Stimulated activated CD8-positive, alpha-beta memory T cell treated with anti-CD3 and anti-CD28 coated beads, Interleukin-2, amount 100 ng/mL, for 1 hour (primary cell): ENCODE measurements at regions not wholly inside any gene's neighbourhood (a gene's known extent, or its start where the extent isn't known, plus 50 kb on each side); places are given as distances from the start of the nearest gene placed in this dataset.

Experiments
- DNase-seq, 2 donors: peaks; one replicate each; pipeline ENCODE4 v3.0.0-alpha.2; 2020; ENCODE audit warnings: low read depth in 2 of 2

- no peak for DNase-seq
Measured at GRCh38 chr10:4733150-4733842, 92.7 kb upstream of the AKR1E2 start.

- DNase-seq, result no peak
Measured at GRCh38 chr10:4730998-4731397, 95.0 kb upstream of the AKR1E2 start.

GRCh38 chr10:4725917-4726606 is 99.9 kb upstream of the AKR1E2 start:
- no peak for DNase-seq

- no peak for DNase-seq
Measured at GRCh38 chr10:4723860-4724259, 102.1 kb upstream of the AKR1E2 start.

GRCh38 chr10:4721999-4722753 is 103.8 kb upstream of the AKR1E2 start:
- no peak for DNase-seq

- no peak for DNase-seq
Measured at GRCh38 chr10:4720463-4720862, 105.5 kb upstream of the AKR1E2 start.

GRCh38 chr10:4719671-4720070 is 106.3 kb upstream of the AKR1E2 start:
- no peak for DNase-seq

- no peak for DNase-seq
Measured at GRCh38 chr10:4719036-4719435, 107.0 kb upstream of the AKR1E2 start.

GRCh38 chr10:4718544-4718943 is 107.5 kb upstream of the AKR1E2 start:
- DNase-seq, result no peak

GRCh38 chr10:4717670-4718069 is 108.3 kb upstream of the AKR1E2 start:
- no peak for DNase-seq

GRCh38 chr10:4710858-4711257 is 115.1 kb upstream of the AKR1E2 start:
- DNase-seq, result no peak

GRCh38 chr10:4708123-4708759 is 117.8 kb upstream of the AKR1E2 start:
- DNase-seq, result no peak

GRCh38 chr10:4707221-4707620 is 118.8 kb upstream of the AKR1E2 start:
- DNase-seq, result no peak

GRCh38 chr10:4704034-4704545 is 121.9 kb upstream of the AKR1E2 start:
- DNase-seq, result no peak

GRCh38 chr10:4701016-4701415 is 125.0 kb upstream of the AKR1E2 start:
- DNase-seq, result no peak

- no peak for DNase-seq
Measured at GRCh38 chr10:4699950-4700730, 125.9 kb upstream of the AKR1E2 start.

- no peak for DNase-seq
Measured at GRCh38 chr10:4698075-4698474, 127.9 kb upstream of the AKR1E2 start.

- no peak for DNase-seq
Measured at GRCh38 chr10:4696186-4696585, 129.8 kb upstream of the AKR1E2 start.

GRCh38 chr10:4693967-4694366 is 132.0 kb upstream of the AKR1E2 start:
- DNase-seq, result no peak

- no peak for DNase-seq
Measured at GRCh38 chr10:4692206-4692605, 133.8 kb upstream of the AKR1E2 start.

- no peak for DNase-seq
Measured at GRCh38 chr10:4691776-4692175, 134.2 kb upstream of the AKR1E2 start.
